ENCODE measurements at regions not wholly inside any gene's neighbourhood (a gene's known extent, or its start where the extent isn't known, plus 50 kb on each side); places are given as distances from the start of the nearest gene placed in this dataset.

DNA sequence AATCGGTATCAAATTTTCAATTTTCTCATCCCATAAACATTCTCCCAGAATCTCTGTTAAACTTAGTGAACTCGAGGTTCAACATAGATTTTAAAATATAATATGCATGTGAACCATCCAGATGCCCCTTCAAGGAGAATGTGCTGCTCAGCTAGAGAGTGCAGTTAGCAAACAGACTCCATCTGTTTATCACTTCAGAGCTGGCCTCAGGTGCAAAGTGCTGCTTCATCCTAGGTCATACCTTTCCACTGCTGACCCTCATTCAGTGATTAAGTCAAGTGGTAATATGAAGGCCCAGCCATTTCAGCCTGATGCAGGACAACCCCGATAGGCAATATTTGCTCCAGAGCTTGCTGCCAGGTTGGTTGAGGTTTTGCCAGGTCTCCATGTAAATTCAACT, 339.0 kb upstream of the POU5F2 start:
- TF ChIP-seq, protein P1, sequence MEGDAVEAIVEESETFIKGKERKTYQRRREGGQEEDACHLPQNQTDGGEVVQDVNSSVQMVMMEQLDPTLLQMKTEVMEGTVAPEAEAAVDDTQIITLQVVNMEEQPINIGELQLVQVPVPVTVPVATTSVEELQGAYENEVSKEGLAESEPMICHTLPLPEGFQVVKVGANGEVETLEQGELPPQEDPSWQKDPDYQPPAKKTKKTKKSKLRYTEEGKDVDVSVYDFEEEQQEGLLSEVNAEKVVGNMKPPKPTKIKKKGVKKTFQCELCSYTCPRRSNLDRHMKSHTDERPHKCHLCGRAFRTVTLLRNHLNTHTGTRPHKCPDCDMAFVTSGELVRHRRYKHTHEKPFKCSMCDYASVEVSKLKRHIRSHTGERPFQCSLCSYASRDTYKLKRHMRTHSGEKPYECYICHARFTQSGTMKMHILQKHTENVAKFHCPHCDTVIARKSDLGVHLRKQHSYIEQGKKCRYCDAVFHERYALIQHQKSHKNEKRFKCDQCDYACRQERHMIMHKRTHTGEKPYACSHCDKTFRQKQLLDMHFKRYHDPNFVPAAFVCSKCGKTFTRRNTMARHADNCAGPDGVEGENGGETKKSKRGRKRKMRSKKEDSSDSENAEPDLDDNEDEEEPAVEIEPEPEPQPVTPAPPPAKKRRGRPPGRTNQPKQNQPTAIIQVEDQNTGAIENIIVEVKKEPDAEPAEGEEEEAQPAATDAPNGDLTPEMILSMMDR (IDR thresholded peaks at IDR 0.05), result no peak
- no peak for TF ChIP-seq POLR2A (IDR thresholded peaks at IDR 0.05)
